Thyroid gland (tissue), 4 donors: ENCODE measurements at regions not wholly inside any gene's neighbourhood (a gene's known extent, or its start where the extent isn't known, plus 50 kb on each side); places are given as distances from the start of the nearest gene placed in this dataset.

Experiments
- CTCF ChIP-seq, 6 experiments: fragments of 200-600 bp in 3 of 6; fragments of 450-650 bp in 3 of 6; sonication (generic) in 3 of 6; IDR thresholded peaks; one replicate each; pipeline ENCODE4 v1.5.1; 2016 to 2019; ENCODE audit warnings: antibody characterized with exemption in 6 of 6, mild to moderate bottlenecking in 2 of 6, inconsistent platforms in 1 of 6, moderate library complexity in 1 of 6
- POLR2A ChIP-seq, 2 donors: fragments of 450-650 bp; IDR thresholded peaks; one replicate each; pipeline ENCODE4 v1.6.1; 2017; ENCODE audit warnings: antibody characterized with exemption in 2 of 2, mild to moderate bottlenecking in 2 of 2, moderate library complexity in 1 of 2

GRCh38 chr4:59630922-59631321 lies 1569.2 kb upstream of the ADGRL3 start:
- TF ChIP-seq CTCF (IDR thresholded peaks at IDR 0.05) (no peak), POLR2A (IDR thresholded peaks at IDR 0.05) (no peak)
